ENCODE measurements at regions not wholly inside any gene's neighbourhood (a gene's known extent, or its start where the extent isn't known, plus 50 kb on each side); places are given as distances from the start of the nearest gene placed in this dataset.

- H3K4me1 ChIP-seq (ENCODE audit: insufficient read depth, low read length), result no peaks in the 10 kb centered on the region
- H3K4me3 ChIP-seq (ENCODE audit: low read length), result no peak overlapping the region
- H3K36me3 ChIP-seq (ENCODE audit: low read depth, low read length), result no peaks in the 10 kb centered on the region
- H4K20me1 ChIP-seq (ENCODE audit: low read length), result no peaks in the 10 kb centered on the region
- H3K27ac ChIP-seq (ENCODE audit: low read length), result no peak overlapping the region
- CTCF ChIA-PET, result no interaction called here
- no peak for TF ChIP-seq EZH2phosphoT487 (IDR thresholded peaks at IDR 0.05; ENCODE audit: borderline replicate concordance, low read length)
- no peak for TF ChIP-seq EZH2 (IDR thresholded peaks at IDR 0.05; ENCODE audit: low read length, unreplicated experiment)
- TF ChIP-seq, protein P1, sequence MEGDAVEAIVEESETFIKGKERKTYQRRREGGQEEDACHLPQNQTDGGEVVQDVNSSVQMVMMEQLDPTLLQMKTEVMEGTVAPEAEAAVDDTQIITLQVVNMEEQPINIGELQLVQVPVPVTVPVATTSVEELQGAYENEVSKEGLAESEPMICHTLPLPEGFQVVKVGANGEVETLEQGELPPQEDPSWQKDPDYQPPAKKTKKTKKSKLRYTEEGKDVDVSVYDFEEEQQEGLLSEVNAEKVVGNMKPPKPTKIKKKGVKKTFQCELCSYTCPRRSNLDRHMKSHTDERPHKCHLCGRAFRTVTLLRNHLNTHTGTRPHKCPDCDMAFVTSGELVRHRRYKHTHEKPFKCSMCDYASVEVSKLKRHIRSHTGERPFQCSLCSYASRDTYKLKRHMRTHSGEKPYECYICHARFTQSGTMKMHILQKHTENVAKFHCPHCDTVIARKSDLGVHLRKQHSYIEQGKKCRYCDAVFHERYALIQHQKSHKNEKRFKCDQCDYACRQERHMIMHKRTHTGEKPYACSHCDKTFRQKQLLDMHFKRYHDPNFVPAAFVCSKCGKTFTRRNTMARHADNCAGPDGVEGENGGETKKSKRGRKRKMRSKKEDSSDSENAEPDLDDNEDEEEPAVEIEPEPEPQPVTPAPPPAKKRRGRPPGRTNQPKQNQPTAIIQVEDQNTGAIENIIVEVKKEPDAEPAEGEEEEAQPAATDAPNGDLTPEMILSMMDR (conservative IDR thresholded peaks at IDR 0.05; ENCODE audit: low read depth, low read length), result no peak
- H3K9ac ChIP-seq (ENCODE audit: low read length), result no peak overlapping the region
- no TSS peak for BruUV-seq (replicated peaks)
- no peaks in the 10 kb centered on the region for H3K9me2 ChIP-seq (replicated peaks; ENCODE audit: low read length)
- POLR2A ChIA-PET (ENCODE audit: unreplicated experiment), result no interaction called here
- ATAC-seq (no peak), DNase-seq (no peak)
- 0 out of 2 replicates have a peak, but pooled peaks cover 3% of the 10 kb centered on the region for H3K9me3 ChIP-seq (ENCODE audit: low read length)
- no peaks in the 10 kb centered on the region for H3K79me2 ChIP-seq (ENCODE audit: low read length)
- intact Hi-C loops (cut with micrococcal nuclease), result no loop called here
- H3K27me3 ChIP-seq (ENCODE audit: low read length), result no peaks in the 10 kb centered on the region
- H2AFZ ChIP-seq (ENCODE audit: low read length), result no peak overlapping the region
- H3F3A ChIP-seq (ENCODE audit: low read length, unreplicated experiment), result no peaks in the 10 kb centered on the region
- no peak overlapping the region for H3K4me2 ChIP-seq (ENCODE audit: low read length)
These were observed 1228.2 kb upstream of the ADGRL3 start for GRCh38 chr4:59971952-59972351.

- Histone ChIP-seq H3K79me2 (ENCODE audit: low read length) (no peaks in the 10 kb centered on the region), H3K4me1 (ENCODE audit: insufficient read depth, low read length) (no peaks in the 10 kb centered on the region), H3K4me3 (ENCODE audit: low read length) (no peak overlapping the region), H3F3A (ENCODE audit: low read length, unreplicated experiment) (no peaks in the 10 kb centered on the region), H3K36me3 (ENCODE audit: low read depth, low read length) (no peaks in the 10 kb centered on the region), H2AFZ (ENCODE audit: low read length) (no peak overlapping the region), H3K9ac (ENCODE audit: low read length) (no peak overlapping the region), H3K27ac (ENCODE audit: low read length) (no peak overlapping the region), H3K27me3 (ENCODE audit: low read length) (no peaks in the 10 kb centered on the region), H3K9me2 (replicated peaks; ENCODE audit: low read length) (no peaks in the 10 kb centered on the region), H3K4me2 (ENCODE audit: low read length) (no peak overlapping the region), H4K20me1 (ENCODE audit: low read length) (no peaks in the 10 kb centered on the region), H3K9me3 (ENCODE audit: low read length) (0 out of 2 replicates have a peak, but pooled peaks cover 3% of the 10 kb centered on the region)
- BruUV-seq (replicated peaks), result no TSS peak
- ChIA-PET POLR2A (ENCODE audit: unreplicated experiment) (no interaction called here), CTCF (no interaction called here)
- no peak for TF ChIP-seq EZH2 (IDR thresholded peaks at IDR 0.05; ENCODE audit: low read length, unreplicated experiment)
- TF ChIP-seq, protein P1 (conservative IDR thresholded peaks at IDR 0.05; ENCODE audit: low read depth, low read length), result no peak
- TF ChIP-seq EZH2phosphoT487 (IDR thresholded peaks at IDR 0.05; ENCODE audit: borderline replicate concordance, low read length), result no peak
- intact Hi-C loops (cut with micrococcal nuclease), result no loop called here
- ATAC-seq (no peak), DNase-seq (no peak)
These were observed 1226.6 kb upstream of the ADGRL3 start for GRCh38 chr4:59973492-59973891.

DNA sequence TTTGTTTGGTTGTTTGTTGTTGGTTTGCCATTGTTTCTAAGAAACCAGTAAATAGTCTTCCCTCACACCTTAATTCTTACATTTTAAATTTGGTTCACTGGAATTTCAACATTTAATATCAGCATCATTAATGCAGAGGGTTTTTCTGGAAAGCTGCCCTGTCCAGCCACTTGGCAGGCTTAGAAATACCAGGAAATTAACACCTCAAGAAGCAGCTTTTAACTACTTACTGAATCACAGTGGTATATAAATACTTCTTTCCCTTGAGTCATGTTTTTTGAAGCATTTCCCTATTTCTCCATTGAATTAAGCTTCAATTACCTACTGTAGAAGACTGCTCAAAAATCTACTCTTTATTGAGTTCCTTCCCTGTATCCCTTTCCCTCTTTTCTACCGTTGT is 1221.1 kb upstream of the ADGRL3 start:
- Histone ChIP-seq H3K36me3 (ENCODE audit: low read depth, low read length) (no peaks in the 10 kb centered on the region), H3K4me2 (ENCODE audit: low read length) (no peak overlapping the region), H3K4me1 (ENCODE audit: insufficient read depth, low read length) (no peaks in the 10 kb centered on the region), H3K9me2 (replicated peaks; ENCODE audit: low read length) (no peaks in the 10 kb centered on the region), H3K27me3 (ENCODE audit: low read length) (no peaks in the 10 kb centered on the region), H2AFZ (ENCODE audit: low read length) (no peak overlapping the region), H4K20me1 (ENCODE audit: low read length) (no peaks in the 10 kb centered on the region), H3K9ac (ENCODE audit: low read length) (no peak overlapping the region), H3K79me2 (ENCODE audit: low read length) (no peaks in the 10 kb centered on the region), H3F3A (ENCODE audit: low read length, unreplicated experiment) (no peaks in the 10 kb centered on the region), H3K27ac (ENCODE audit: low read length) (no peak overlapping the region), H3K9me3 (ENCODE audit: low read length) (0 out of 2 replicates have a peak, but pooled peaks cover 3% of the 10 kb centered on the region), H3K4me3 (ENCODE audit: low read length) (no peak overlapping the region)
- DNase-seq (no peak), ATAC-seq (no peak)
- no peak for TF ChIP-seq EZH2phosphoT487 (IDR thresholded peaks at IDR 0.05; ENCODE audit: borderline replicate concordance, low read length)
- TF ChIP-seq EZH2 (IDR thresholded peaks at IDR 0.05; ENCODE audit: low read length, unreplicated experiment), result no peak
- TF ChIP-seq, protein P1 (conservative IDR thresholded peaks at IDR 0.05; ENCODE audit: low read depth, low read length), result no peak
- ChIA-PET CTCF (no interaction called here), POLR2A (ENCODE audit: unreplicated experiment) (no interaction called here)
- intact Hi-C loops (cut with micrococcal nuclease), result no loop called here
- no TSS peak for BruUV-seq (replicated peaks)

All from PC-3 (cell line).